IMR-90 (cell line): ENCODE measurements at regions not wholly inside any gene's neighbourhood (a gene's known extent, or its start where the extent isn't known, plus 50 kb on each side); places are given as distances from the start of the nearest gene placed in this dataset.

Experiments used
- ATAC-seq: fragments of 200-7000 bp; cut with Tn5 transposase; 2 replicates; pipeline ENCODE4 v1.9.1; 2020; ENCODE audit warnings: low read depth, mild to moderate bottlenecking, moderate library complexity
- BruUV-seq: library from RNA; stranded (reverse); fragments of 400-500 nt; replicated peaks from 2 replicates; lab custom pipeline; 2021; lab: Mats Ljungman, UMichigan
- CTCF ChIA-PET: fragments of 300-600 bp; formaldehyde crosslinking; extraction: SDS; loops from one replicate; lab custom pipeline; 2021; ENCODE audit warnings: antibody characterized with exemption; lab: Yijun Ruan, JAX
- POLR2A ChIA-PET: fragments of 300-600 bp; sonication (Branson Sonifier 250); formaldehyde crosslinking; loops from one replicate; lab custom pipeline; 2022; ENCODE audit warnings: antibody characterized with exemption; ENCODE audit not compliant: unreplicated experiment; lab: Charles Lee
- DNase-seq: peaks from one replicate; pipeline ENCODE4 v3.0.0; 2013
- H2AFZ ChIP-seq: replicated peaks from 2 replicates; pipeline ENCODE3; 2013; ENCODE audit warnings: low read length, mild to moderate bottlenecking; ENCODE audit not compliant: poor library complexity
- H2AK5ac ChIP-seq: 2 replicates; pipeline ENCODE4 v1.6.1; 2013; ENCODE audit warnings: low read depth, low read length, inconsistent platforms
- H2AK9ac ChIP-seq: replicated peaks from 2 replicates; pipeline ENCODE3; 2013; ENCODE audit warnings: mild to moderate bottlenecking, low read depth, low read length, moderate library complexity; ENCODE audit not compliant: poor library complexity
- H2BK120ac ChIP-seq: 2 replicates; pipeline ENCODE4 v1.6.1; 2013; ENCODE audit warnings: low read depth, low read length, inconsistent platforms
- H2BK15ac ChIP-seq: 3 replicates; pipeline ENCODE4 v1.6.1; 2013; ENCODE audit warnings: low read depth, low read length, inconsistent platforms
- H2BK20ac ChIP-seq: 2 replicates; pipeline ENCODE4 v1.6.1; 2013; ENCODE audit warnings: low read depth, mild to moderate bottlenecking, inconsistent platforms, low read length, moderate library complexity
- H2BK5ac ChIP-seq: 2 replicates; pipeline ENCODE4 v1.6.1; 2013; ENCODE audit warnings: mild to moderate bottlenecking, low read depth, low read length, inconsistent platforms; ENCODE audit not compliant: poor library complexity, severe bottlenecking
- H3K14ac ChIP-seq: replicated peaks from 2 replicates; pipeline ENCODE4 v1.6.1; 2013; ENCODE audit warnings: low read depth, low read length, inconsistent platforms
- H3K18ac ChIP-seq: 2 replicates; pipeline ENCODE4 v1.6.1; 2013; ENCODE audit warnings: low read depth, low read length, control low read depth
- H3K23ac ChIP-seq: 2 replicates; pipeline ENCODE4 v1.6.1; 2013; ENCODE audit warnings: low read depth, low read length, inconsistent platforms
- H3K27ac ChIP-seq: 2 replicates; pipeline ENCODE4 v1.5.1; 2013; ENCODE audit warnings: mild to moderate bottlenecking, control low read depth, low read length; ENCODE audit not compliant: insufficient read depth
- H3K27me3 ChIP-seq: 2 replicates; pipeline ENCODE4 v1.6.1; 2013; ENCODE audit warnings: low read length; ENCODE audit not compliant: control insufficient read depth, insufficient read depth
- H3K36me3 ChIP-seq: 2 replicates; pipeline ENCODE4 v1.6.1; 2013; ENCODE audit warnings: low read length, mixed read lengths; ENCODE audit not compliant: control insufficient read depth, insufficient read depth
- H3K4ac ChIP-seq: 2 replicates; pipeline ENCODE4 v1.6.1; 2013; ENCODE audit warnings: low read depth, low read length, inconsistent platforms
- H3K4me1 ChIP-seq: 2 replicates; pipeline ENCODE4 v1.6.1; 2013; ENCODE audit warnings: low read length, mixed read lengths; ENCODE audit not compliant: control insufficient read depth, insufficient read depth
- H3K4me2 ChIP-seq: 2 replicates; pipeline ENCODE4 v1.6.1; 2013; ENCODE audit warnings: low read depth, mild to moderate bottlenecking, control low read depth, low read length, moderate library complexity
- H3K4me3 ChIP-seq: 2 replicates; pipeline ENCODE4 v1.5.1; 2013; ENCODE audit warnings: low read depth, mild to moderate bottlenecking, control low read depth, low read length, moderate library complexity; ENCODE audit not compliant: insufficient read depth
- H3K56ac ChIP-seq: 2 replicates; pipeline ENCODE4 v1.6.1; 2013; ENCODE audit warnings: low read length, inconsistent platforms; ENCODE audit not compliant: insufficient read depth; ENCODE audit errors: extremely low read depth
- H3K79me1 ChIP-seq, 2 experiments: 2 replicates each; pipeline ENCODE4 v1.6.1; 2013; ENCODE audit warnings: low read length in 2 of 2, inconsistent platforms in 1 of 2, low read depth in 1 of 2
- H3K9ac ChIP-seq: 2 replicates; pipeline ENCODE4 v1.6.1; 2013; ENCODE audit warnings: low read depth, low read length, control low read depth
- H3K9me1 ChIP-seq: 2 replicates; pipeline ENCODE4 v1.6.1; 2013; ENCODE audit warnings: low read length, inconsistent platforms; ENCODE audit not compliant: insufficient read depth
- H3K9me3 ChIP-seq: 2 replicates; pipeline ENCODE4 v1.6.1; 2013; ENCODE audit warnings: low read length; ENCODE audit not compliant: control insufficient read depth, insufficient read depth
- H4K20me1 ChIP-seq: 2 replicates; pipeline ENCODE4 v1.6.1; 2013; ENCODE audit warnings: low read length, inconsistent platforms; ENCODE audit not compliant: insufficient read depth
- H4K5ac ChIP-seq: 2 replicates; pipeline ENCODE4 v1.6.1; 2013; ENCODE audit warnings: mild to moderate bottlenecking, low read depth, low read length, control low read depth
- H4K8ac ChIP-seq, 2 experiments: 2 replicates each; pipeline ENCODE4 v1.6.1; 2013; ENCODE audit warnings: low read depth in 2 of 2, low read length in 2 of 2, control low read depth in 1 of 2, inconsistent platforms in 1 of 2
- H4K91ac ChIP-seq: 2 replicates; pipeline ENCODE4 v1.6.1; 2013; ENCODE audit warnings: low read depth, low read length, inconsistent platforms; ENCODE audit not compliant: insufficient read depth
- CEBPB ChIP-seq: IDR thresholded peaks from 2 replicates; pipeline ENCODE4 v1.6.1; 2012; ENCODE audit warnings: low read depth, low read length, improper control_type of control experiment
- FOS ChIP-seq: fragments of 150-350 bp; IDR thresholded peaks from 2 replicates; pipeline ENCODE4 v1.6.1; 2016; ENCODE audit warnings: low read depth, low read length
- MAFK ChIP-seq: IDR thresholded peaks from 2 replicates; pipeline ENCODE4 v1.6.1; 2012; ENCODE audit warnings: low read depth, low read length, improper control_type of control experiment
- MAZ ChIP-seq: IDR thresholded peaks from 2 replicates; pipeline ENCODE4 v1.6.1; 2012; ENCODE audit warnings: low read depth, mild to moderate bottlenecking, low read length, improper control_type of control experiment, moderate library complexity, borderline replicate concordance
- MXI1 ChIP-seq: IDR thresholded peaks from 2 replicates; pipeline ENCODE4 v1.6.1; 2012; ENCODE audit warnings: low read depth, mild to moderate bottlenecking, low read length, moderate library complexity, borderline replicate concordance
- POLR2A ChIP-seq: IDR thresholded peaks from 2 replicates; pipeline ENCODE4 v1.6.1; 2012; ENCODE audit warnings: mild to moderate bottlenecking, low read depth, low read length
- RAD21 ChIP-seq: IDR thresholded peaks from 2 replicates; pipeline ENCODE4 v1.6.1; 2012; ENCODE audit warnings: low read length, improper control_type of control experiment
- RCOR1 ChIP-seq: IDR thresholded peaks from 2 replicates; pipeline ENCODE4 v1.6.1; 2012; ENCODE audit warnings: mild to moderate bottlenecking, low read length, improper control_type of control experiment; ENCODE audit not compliant: insufficient replicate concordance
- RFX5 ChIP-seq: IDR thresholded peaks from 2 replicates; pipeline ENCODE4 v1.8.0; 2012; ENCODE audit warnings: low read depth, mild to moderate bottlenecking, low read length, moderate library complexity
- SMC3 ChIP-seq: fragments of 150-350 bp; IDR thresholded peaks from 2 replicates; pipeline ENCODE4 v1.6.1; 2016; ENCODE audit warnings: low read depth, mild to moderate bottlenecking, antibody characterized with exemption, low read length, moderate library complexity
- WGBS, 2 experiments: methylation state at CpG; one replicate each; pipeline versions ENCODE4 v1.1.5 to v1.1.7; 2013; ENCODE audit warnings: missing lambda C conversion rate in 2 of 2; ENCODE audit not compliant: insufficient read length in 1 of 2; ENCODE audit errors: extremely low coverage in 2 of 2; 5-methylcytosine and 5-hydroxymethylcytosine counted together
- dilution Hi-C: fragments of 300-500 bp; cut with HindIII; formaldehyde crosslinking; loops from one replicate; pipeline ENCODE4 v1.14.3; 2018; ENCODE audit warnings: low sequenced_read_pairs; ENCODE audit not compliant: unreplicated experiment
- in situ Hi-C: fragments of 300-500 bp; cut with MboI; formaldehyde crosslinking; loops from 3 replicates; pipeline ENCODE4 v1.14.3; 2019; ENCODE audit warnings: low sequenced_read_pairs, inconsistent platforms, mixed read lengths
- intact Hi-C: fragments of 100-400 bp; cut with micrococcal nuclease; formaldehyde crosslinking; loops from 2 replicates; pipeline ENCODE4 v1.10.0; 2022
- TF ChIP-seq, protein P1 (sequence below): fragments of 150-350 bp; IDR thresholded peaks from 2 replicates; pipeline ENCODE4 v1.6.1; 2017; ENCODE audit warnings: mild to moderate bottlenecking, antibody characterized with exemption, low read length, low read depth
- TF ChIP-seq, protein P2 (sequence below): fragments of 150-350 bp; IDR thresholded peaks from 2 replicates; pipeline ENCODE4 v1.6.1; 2016; ENCODE audit warnings: low read depth, mild to moderate bottlenecking, low read length, moderate library complexity, borderline replicate concordance

DNA sequence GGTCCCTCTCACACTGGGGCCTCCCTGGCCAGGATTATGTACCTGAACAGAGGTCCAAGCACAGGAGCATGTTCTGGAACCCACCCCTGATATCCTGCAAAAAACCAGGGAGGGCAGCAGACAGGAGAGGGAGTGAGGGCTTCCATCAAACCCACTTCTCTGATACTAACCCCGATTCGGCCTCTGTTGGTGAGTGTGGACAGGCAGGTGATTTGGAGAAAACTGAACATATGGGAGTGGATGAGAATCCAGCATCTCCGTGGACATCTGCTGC is 215.3 kb downstream of the MATN1 start:
- Histone ChIP-seq H3K4me1 (no peaks in the 10 kb centered on the region), H3K9me3 (no peaks in the 10 kb centered on the region), H2BK20ac (no peak overlapping the region), H3K27ac (no peak overlapping the region), H2BK120ac (no peak overlapping the region), H2BK5ac (no peak overlapping the region), H4K20me1 (no peaks in the 10 kb centered on the region), H2AFZ (no peak overlapping the region), H3K79me1 (no peaks in the 10 kb centered on the region), H3K4me2 (no peak overlapping the region), H2BK15ac (no peak overlapping the region), H3K4me3 (no peak overlapping the region), H3K9me1 (no peaks in the 10 kb centered on the region), H4K91ac (no peak overlapping the region), H4K8ac (no peak overlapping the region), H3K9ac (no peak overlapping the region), H3K27me3 (no peaks in the 10 kb centered on the region), H3K14ac (no peak overlapping the region), H3K23ac (no peak overlapping the region), H3K18ac (no peak overlapping the region), H2AK9ac (no peak overlapping the region), H2AK5ac (no peak overlapping the region), H4K5ac (no peak overlapping the region), H3K36me3 (no peaks in the 10 kb centered on the region), H3K56ac (no peak overlapping the region), H3K4ac (no peak overlapping the region)
- no peak for TF ChIP-seq MXI1
- no peak for TF ChIP-seq RCOR1
- no peak for TF ChIP-seq RAD21
- no peak for TF ChIP-seq RFX5
- TF ChIP-seq MAZ: no peak
- TF ChIP-seq POLR2A: no peak
- no peak for TF ChIP-seq FOS
- TF ChIP-seq CEBPB: no peak
- TF ChIP-seq, protein P1, sequence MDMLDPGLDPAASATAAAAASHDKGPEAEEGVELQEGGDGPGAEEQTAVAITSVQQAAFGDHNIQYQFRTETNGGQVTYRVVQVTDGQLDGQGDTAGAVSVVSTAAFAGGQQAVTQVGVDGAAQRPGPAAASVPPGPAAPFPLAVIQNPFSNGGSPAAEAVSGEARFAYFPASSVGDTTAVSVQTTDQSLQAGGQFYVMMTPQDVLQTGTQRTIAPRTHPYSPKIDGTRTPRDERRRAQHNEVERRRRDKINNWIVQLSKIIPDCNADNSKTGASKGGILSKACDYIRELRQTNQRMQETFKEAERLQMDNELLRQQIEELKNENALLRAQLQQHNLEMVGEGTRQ: no peak
- TF ChIP-seq, protein P2, sequence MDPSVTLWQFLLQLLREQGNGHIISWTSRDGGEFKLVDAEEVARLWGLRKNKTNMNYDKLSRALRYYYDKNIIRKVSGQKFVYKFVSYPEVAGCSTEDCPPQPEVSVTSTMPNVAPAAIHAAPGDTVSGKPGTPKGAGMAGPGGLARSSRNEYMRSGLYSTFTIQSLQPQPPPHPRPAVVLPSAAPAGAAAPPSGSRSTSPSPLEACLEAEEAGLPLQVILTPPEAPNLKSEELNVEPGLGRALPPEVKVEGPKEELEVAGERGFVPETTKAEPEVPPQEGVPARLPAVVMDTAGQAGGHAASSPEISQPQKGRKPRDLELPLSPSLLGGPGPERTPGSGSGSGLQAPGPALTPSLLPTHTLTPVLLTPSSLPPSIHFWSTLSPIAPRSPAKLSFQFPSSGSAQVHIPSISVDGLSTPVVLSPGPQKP: no peak
- no peak for TF ChIP-seq SMC3
- no peak for TF ChIP-seq MAFK
- in situ Hi-C loops (no loop called here), dilution Hi-C loops (no loop called here), intact Hi-C loops (no loop called here)
- CTCF ChIA-PET: no interaction called here
- ATAC-seq (no peak), DNase-seq (no peak)
- BruUV-seq: no TSS peak
- POLR2A ChIA-PET: no interaction called here
- WGBS, 2 experiments: no CpG with 5 or more reads among the region's 3 CpGs
